Neural cell (in vitro differentiated cells): ENCODE measurements at regions not wholly inside any gene's neighbourhood (a gene's known extent, or its start where the extent isn't known, plus 50 kb on each side); places are given as distances from the start of the nearest gene placed in this dataset.

Experiments
- H2AFZ ChIP-seq: fragments of 200-600, 300-800 bp; sonication (generic), shearing (Covaris generic); 2 replicates; pipeline ENCODE4 v1.6.0; 2014; ENCODE audit warnings: low read depth, mild to moderate bottlenecking, antibody characterized with exemption, low read length, moderate library complexity
- H3F3A ChIP-seq: fragments of 200-600 bp; shearing (Covaris generic); 2 replicates; pipeline ENCODE4 v1.6.1; 2016; ENCODE audit warnings: mild to moderate bottlenecking, moderate library complexity, mixed read lengths, antibody characterized with exemption, low read length; ENCODE audit not compliant: insufficient read depth, poor library complexity, severe bottlenecking
- H3K27ac ChIP-seq: fragments of 200-600, 300-800 bp; sonication (generic), shearing (Covaris generic); 2 replicates; pipeline ENCODE4 v1.5.1; 2014; ENCODE audit warnings: mild to moderate bottlenecking, low read length, moderate library complexity
- H3K27me3 ChIP-seq: fragments of 300-800, 200-600 bp; sonication (generic), shearing (Covaris generic); 2 replicates; pipeline ENCODE4 v1.6.0; 2014; ENCODE audit warnings: mild to moderate bottlenecking, low read depth, low read length, moderate library complexity; ENCODE audit not compliant: insufficient read depth
- H3K36me3 ChIP-seq: fragments of 300-800, 200-600 bp; sonication (generic), shearing (Covaris generic); 2 replicates; pipeline ENCODE4 v1.5.1; 2014; ENCODE audit warnings: mild to moderate bottlenecking, antibody characterized with exemption, low read length, moderate library complexity; ENCODE audit not compliant: insufficient read depth
- H3K4me2 ChIP-seq: fragments of 300-800, 200-600 bp; sonication (generic), shearing (Covaris generic); 2 replicates; pipeline ENCODE4 v1.6.0; 2014; ENCODE audit warnings: mild to moderate bottlenecking, low read length
- H3K4me3 ChIP-seq: fragments of 300-800, 200-600 bp; sonication (generic), shearing (Covaris generic); 2 replicates; pipeline ENCODE4 v1.5.1; 2014; ENCODE audit warnings: mild to moderate bottlenecking, low read length, moderate library complexity
- H3K79me2 ChIP-seq: fragments of 200-600 bp; shearing (Covaris generic); replicated peaks from 2 replicates; pipeline ENCODE4 v1.6.0; 2014; ENCODE audit warnings: mild to moderate bottlenecking, low read length, moderate library complexity; ENCODE audit not compliant: insufficient read depth
- H3K9ac ChIP-seq: fragments of 300-800, 200-600 bp; sonication (generic), shearing (Covaris generic); 2 replicates; pipeline ENCODE4 v1.6.1; 2016; ENCODE audit warnings: mild to moderate bottlenecking, low read length, mixed read lengths
- H3K9me2 ChIP-seq: fragments of 200-600 bp; shearing (Covaris generic); 2 replicates; pipeline ENCODE4 v1.6.1; 2016; ENCODE audit warnings: mild to moderate bottlenecking, low read length, mixed read lengths; ENCODE audit not compliant: insufficient read depth
- H3K9me3 ChIP-seq: fragments of 200-600, 300-800 bp; sonication (generic), shearing (Covaris generic); 2 replicates; pipeline ENCODE4 v1.6.1; 2016; ENCODE audit warnings: mild to moderate bottlenecking, mixed run types, low read length, moderate library complexity, mixed read lengths
- H4K20me1 ChIP-seq: fragments of 200-600 bp; shearing (Covaris generic); 2 replicates; pipeline ENCODE4 v1.6.1; 2016; ENCODE audit warnings: mild to moderate bottlenecking, mixed run types; ENCODE audit not compliant: insufficient read depth
- CTCF ChIP-seq: fragments of 450-650 bp; IDR thresholded peaks from 2 replicates; pipeline ENCODE4 v1.5.1; 2014; ENCODE audit warnings: antibody characterized with exemption, mild to moderate bottlenecking, moderate library complexity; ENCODE audit not compliant: poor library complexity, severe bottlenecking
- EP300 ChIP-seq: fragments of 450-650 bp; conservative IDR thresholded peaks from 2 replicates; pipeline ENCODE4 v1.6.1; 2014; ENCODE audit warnings: antibody characterized with exemption, mild to moderate bottlenecking, moderate library complexity; ENCODE audit not compliant: poor library complexity, severe bottlenecking
- EZH2 ChIP-seq: fragments of 200-600, 300-800 bp; shearing (Covaris generic), sonication (generic); IDR thresholded peaks from 2 replicates; pipeline ENCODE4 v1.6.1; 2014; ENCODE audit warnings: antibody characterized with exemption, low read length, borderline replicate concordance, mild to moderate bottlenecking; ENCODE audit not compliant: insufficient read depth, poor library complexity, severe bottlenecking
- MXI1 ChIP-seq: fragments of 450-650 bp; conservative IDR thresholded peaks from 2 replicates; pipeline ENCODE4 v1.6.1; 2014; ENCODE audit warnings: antibody characterized with exemption, mild to moderate bottlenecking; ENCODE audit not compliant: poor library complexity, severe bottlenecking
- POLR2AphosphoS5 ChIP-seq: IDR thresholded peaks from 2 replicates; pipeline ENCODE4 v1.6.1; 2012
- RAD21 ChIP-seq: fragments of 450-650 bp; conservative IDR thresholded peaks from 2 replicates; pipeline ENCODE4 v1.6.1; 2014; ENCODE audit warnings: antibody characterized with exemption, mild to moderate bottlenecking, moderate library complexity
- SMC3 ChIP-seq: fragments of 450-650 bp; conservative IDR thresholded peaks from 2 replicates; pipeline ENCODE4 v1.6.1; 2014; ENCODE audit warnings: antibody characterized with exemption, mild to moderate bottlenecking, moderate library complexity; ENCODE audit not compliant: poor library complexity
- TAF1 ChIP-seq: IDR thresholded peaks from 2 replicates; pipeline ENCODE4 v1.6.1; 2012; ENCODE audit warnings: low read depth
- TF ChIP-seq, protein P1 (sequence below): IDR thresholded peaks from 2 replicates; pipeline ENCODE4 v1.6.1; 2012; ENCODE audit warnings: borderline replicate concordance

DNA sequence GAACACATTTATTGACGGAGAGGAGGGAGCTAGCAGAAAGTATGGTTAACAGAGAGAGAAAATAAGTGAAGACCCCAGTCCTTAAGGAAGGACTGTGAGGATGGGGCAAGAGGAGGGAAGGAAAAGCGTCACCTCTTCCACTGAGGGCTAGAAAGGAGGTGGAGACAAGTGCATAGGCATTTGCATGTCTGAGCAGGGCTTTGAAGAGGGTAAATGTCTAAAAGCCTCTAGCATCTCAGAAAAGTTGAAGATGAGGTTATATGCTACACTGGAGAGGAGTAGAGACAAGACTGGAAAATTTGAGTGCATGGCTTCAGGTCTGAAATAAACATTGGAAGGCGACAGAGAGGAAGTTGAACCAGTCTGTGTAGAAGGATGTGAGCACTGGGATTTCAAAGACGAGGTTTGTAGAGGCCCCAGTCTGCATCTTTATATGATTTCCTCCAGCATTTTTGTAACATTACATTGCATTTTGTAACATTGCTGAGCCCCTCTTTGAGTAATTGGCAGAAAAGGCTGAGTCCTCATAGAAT lies 98.5 kb upstream of the IFNG-AS1 start:
- Histone ChIP-seq H3K9ac (no peak overlapping the region), H3K36me3 (no peaks in the 10 kb centered on the region), H3K9me2 (no peaks in the 10 kb centered on the region), H2AFZ (no peak overlapping the region), H3K27ac (no peak overlapping the region), H3K79me2 (no peaks in the 10 kb centered on the region), H3K27me3 (no peaks in the 10 kb centered on the region), H3F3A (no peaks in the 10 kb centered on the region), H3K4me3 (no peak overlapping the region), H4K20me1 (no peaks in the 10 kb centered on the region), H3K9me3 (no peaks in the 10 kb centered on the region), H3K4me2 (no peak overlapping the region)
- TF ChIP-seq CTCF (no peak), RAD21 (no peak), SMC3 (no peak), TAF1 (no peak), POLR2AphosphoS5 (no peak), EP300 (no peak), MXI1 (no peak), EZH2 (no peak)
- TF ChIP-seq, protein P1, sequence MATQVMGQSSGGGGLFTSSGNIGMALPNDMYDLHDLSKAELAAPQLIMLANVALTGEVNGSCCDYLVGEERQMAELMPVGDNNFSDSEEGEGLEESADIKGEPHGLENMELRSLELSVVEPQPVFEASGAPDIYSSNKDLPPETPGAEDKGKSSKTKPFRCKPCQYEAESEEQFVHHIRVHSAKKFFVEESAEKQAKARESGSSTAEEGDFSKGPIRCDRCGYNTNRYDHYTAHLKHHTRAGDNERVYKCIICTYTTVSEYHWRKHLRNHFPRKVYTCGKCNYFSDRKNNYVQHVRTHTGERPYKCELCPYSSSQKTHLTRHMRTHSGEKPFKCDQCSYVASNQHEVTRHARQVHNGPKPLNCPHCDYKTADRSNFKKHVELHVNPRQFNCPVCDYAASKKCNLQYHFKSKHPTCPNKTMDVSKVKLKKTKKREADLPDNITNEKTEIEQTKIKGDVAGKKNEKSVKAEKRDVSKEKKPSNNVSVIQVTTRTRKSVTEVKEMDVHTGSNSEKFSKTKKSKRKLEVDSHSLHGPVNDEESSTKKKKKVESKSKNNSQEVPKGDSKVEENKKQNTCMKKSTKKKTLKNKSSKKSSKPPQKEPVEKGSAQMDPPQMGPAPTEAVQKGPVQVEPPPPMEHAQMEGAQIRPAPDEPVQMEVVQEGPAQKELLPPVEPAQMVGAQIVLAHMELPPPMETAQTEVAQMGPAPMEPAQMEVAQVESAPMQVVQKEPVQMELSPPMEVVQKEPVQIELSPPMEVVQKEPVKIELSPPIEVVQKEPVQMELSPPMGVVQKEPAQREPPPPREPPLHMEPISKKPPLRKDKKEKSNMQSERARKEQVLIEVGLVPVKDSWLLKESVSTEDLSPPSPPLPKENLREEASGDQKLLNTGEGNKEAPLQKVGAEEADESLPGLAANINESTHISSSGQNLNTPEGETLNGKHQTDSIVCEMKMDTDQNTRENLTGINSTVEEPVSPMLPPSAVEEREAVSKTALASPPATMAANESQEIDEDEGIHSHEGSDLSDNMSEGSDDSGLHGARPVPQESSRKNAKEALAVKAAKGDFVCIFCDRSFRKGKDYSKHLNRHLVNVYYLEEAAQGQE = no peak

GRCh38 chr12:67891596-67891995 lies 97.7 kb upstream of the IFNG-AS1 start:
- H3F3A ChIP-seq = no peaks in the 10 kb centered on the region
- no peak overlapping the region for H2AFZ ChIP-seq
- no peak for TF ChIP-seq EZH2
- TF ChIP-seq TAF1 = no peak
- no peak for TF ChIP-seq EP300
- TF ChIP-seq RAD21 = no peak
- TF ChIP-seq SMC3 = no peak
- TF ChIP-seq MXI1 = no peak
- TF ChIP-seq, protein P1 = no peak
- no peak for TF ChIP-seq POLR2AphosphoS5
- no peak for TF ChIP-seq CTCF
- no peak overlapping the region for H3K9ac ChIP-seq
- H3K79me2 ChIP-seq = no peaks in the 10 kb centered on the region
- H3K4me2 ChIP-seq = no peak overlapping the region
- no peaks in the 10 kb centered on the region for H3K9me3 ChIP-seq
- no peaks in the 10 kb centered on the region for H3K27me3 ChIP-seq
- H3K4me3 ChIP-seq = no peak overlapping the region
- H3K9me2 ChIP-seq = no peaks in the 10 kb centered on the region
- no peaks in the 10 kb centered on the region for H4K20me1 ChIP-seq
- H3K36me3 ChIP-seq = no peaks in the 10 kb centered on the region
- H3K27ac ChIP-seq = no peak overlapping the region
